ENCODE measurements at regions not wholly inside any gene's neighbourhood (a gene's known extent, or its start where the extent isn't known, plus 50 kb on each side); places are given as distances from the start of the nearest gene placed in this dataset.

GRCh38 chr11:110985547-110985946 lies 260.0 kb upstream of the POU2AF2 start:
- Mint-ChIP-seq H3K27me3 (ENCODE audit: low read depth) (no peaks in the 10 kb centered on the region), H3K4me1 (no peaks in the 10 kb centered on the region), H3K27ac (no peak overlapping the region), H3K9me3 (no peaks in the 10 kb centered on the region), H3K4me3 (no peak overlapping the region), H3K36me3 (no peaks in the 10 kb centered on the region)
- POLR2A ChIA-PET = interaction anchor here (0.6 kb wide), 2 partner anchors 12 to 195 kb away, joined by 4 to 6 read pairs; no protein-coding TSS in a partner anchor
- ATAC-seq (no peak), DNase-seq (ENCODE audit: low spot score) (no peak)
- CTCF ChIA-PET = no interaction called here
- TF ChIP-seq STAT6 (CRISPR knock-in tag; conservative IDR thresholded peaks at IDR 0.05; ENCODE audit: low read depth) (no peak), JUN (CRISPR knock-in tag; IDR thresholded peaks at IDR 0.05) (no peak), USF2 (CRISPR knock-in tag; IDR thresholded peaks at IDR 0.05) (no peak), RORB (CRISPR knock-in tag; IDR thresholded peaks at IDR 0.05) (no peak), ZNF317 (CRISPR knock-in tag; IDR thresholded peaks at IDR 0.05; ENCODE audit: borderline replicate concordance, low read depth) (no peak), ZBTB21 (CRISPR knock-in tag; IDR thresholded peaks at IDR 0.05; ENCODE audit: borderline replicate concordance) (no peak), HMGA2 (CRISPR knock-in tag; IDR thresholded peaks at IDR 0.05) (no peak), FOXP1 (CRISPR knock-in tag; IDR thresholded peaks at IDR 0.05; ENCODE audit: borderline replicate concordance) (no peak), OVOL2 (CRISPR knock-in tag; IDR thresholded peaks at IDR 0.05; ENCODE audit: borderline replicate concordance) (no peak), GRHL2 (CRISPR knock-in tag; IDR thresholded peaks at IDR 0.05; ENCODE audit: insufficient replicate concordance, severe bottlenecking) (no peak), PRRX2 (CRISPR knock-in tag; IDR thresholded peaks at IDR 0.05) (no peak), MLX (CRISPR knock-in tag; IDR thresholded peaks at IDR 0.05) (no peak), ZNF121 (CRISPR knock-in tag; IDR thresholded peaks at IDR 0.05) (no peak), ZNF281 (CRISPR knock-in tag; IDR thresholded peaks at IDR 0.05) (no peak), ZNF671 (CRISPR knock-in tag; IDR thresholded peaks at IDR 0.05) (no peak)
- TF ChIP-seq, protein P1, sequence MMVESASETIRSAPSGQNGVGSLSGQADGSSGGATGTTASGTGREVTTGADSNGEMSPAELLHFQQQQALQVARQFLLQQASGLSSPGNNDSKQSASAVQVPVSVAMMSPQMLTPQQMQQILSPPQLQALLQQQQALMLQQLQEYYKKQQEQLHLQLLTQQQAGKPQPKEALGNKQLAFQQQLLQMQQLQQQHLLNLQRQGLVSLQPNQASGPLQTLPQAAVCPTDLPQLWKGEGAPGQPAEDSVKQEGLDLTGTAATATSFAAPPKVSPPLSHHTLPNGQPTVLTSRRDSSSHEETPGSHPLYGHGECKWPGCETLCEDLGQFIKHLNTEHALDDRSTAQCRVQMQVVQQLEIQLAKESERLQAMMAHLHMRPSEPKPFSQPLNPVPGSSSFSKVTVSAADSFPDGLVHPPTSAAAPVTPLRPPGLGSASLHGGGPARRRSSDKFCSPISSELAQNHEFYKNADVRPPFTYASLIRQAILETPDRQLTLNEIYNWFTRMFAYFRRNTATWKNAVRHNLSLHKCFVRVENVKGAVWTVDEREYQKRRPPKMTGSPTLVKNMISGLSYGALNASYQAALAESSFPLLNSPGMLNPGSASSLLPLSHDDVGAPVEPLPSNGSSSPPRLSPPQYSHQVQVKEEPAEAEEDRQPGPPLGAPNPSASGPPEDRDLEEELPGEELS (CRISPR knock-in tag; IDR thresholded peaks at IDR 0.05) = no peak
- TF ChIP-seq, protein P2, sequence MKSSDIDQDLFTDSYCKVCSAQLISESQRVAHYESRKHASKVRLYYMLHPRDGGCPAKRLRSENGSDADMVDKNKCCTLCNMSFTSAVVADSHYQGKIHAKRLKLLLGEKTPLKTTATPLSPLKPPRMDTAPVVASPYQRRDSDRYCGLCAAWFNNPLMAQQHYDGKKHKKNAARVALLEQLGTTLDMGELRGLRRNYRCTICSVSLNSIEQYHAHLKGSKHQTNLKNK (CRISPR knock-in tag; IDR thresholded peaks at IDR 0.05) = no peak
- TF ChIP-seq, protein P3, sequence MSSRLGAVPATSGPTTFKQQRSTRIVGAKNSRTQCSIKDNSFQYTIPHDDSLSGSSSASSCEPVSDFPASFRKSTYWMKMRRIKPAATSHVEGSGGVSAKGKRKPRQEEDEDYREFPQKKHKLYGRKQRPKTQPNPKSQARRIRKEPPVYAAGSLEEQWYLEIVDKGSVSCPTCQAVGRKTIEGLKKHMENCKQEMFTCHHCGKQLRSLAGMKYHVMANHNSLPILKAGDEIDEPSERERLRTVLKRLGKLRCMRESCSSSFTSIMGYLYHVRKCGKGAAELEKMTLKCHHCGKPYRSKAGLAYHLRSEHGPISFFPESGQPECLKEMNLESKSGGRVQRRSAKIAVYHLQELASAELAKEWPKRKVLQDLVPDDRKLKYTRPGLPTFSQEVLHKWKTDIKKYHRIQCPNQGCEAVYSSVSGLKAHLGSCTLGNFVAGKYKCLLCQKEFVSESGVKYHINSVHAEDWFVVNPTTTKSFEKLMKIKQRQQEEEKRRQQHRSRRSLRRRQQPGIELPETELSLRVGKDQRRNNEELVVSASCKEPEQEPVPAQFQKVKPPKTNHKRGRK (CRISPR knock-in tag; IDR thresholded peaks at IDR 0.05; ENCODE audit: borderline replicate concordance) = no peak
